Upper lobe of left lung (tissue), 6 donors: ENCODE measurements at regions not wholly inside any gene's neighbourhood (a gene's known extent, or its start where the extent isn't known, plus 50 kb on each side); places are given as distances from the start of the nearest gene placed in this dataset.

Experiments used
- ATAC-seq, 2 donors: fragments of 200-7000 bp; cut with Tn5 transposase; one replicate each; pipeline ENCODE4 v1.9.1; 2022; ENCODE audit warnings: mild to moderate bottlenecking in 2 of 2, moderate library complexity in 2 of 2; ENCODE audit not compliant: low FRiP score in 2 of 2
- DNase-seq, 2 donors: peaks; one replicate each; pipeline ENCODE4 v3.0.0-alpha.2; 2019 to 2020
- H3K27ac ChIP-seq, 4 donors: fragments of 200-600 bp; sonication (generic); one replicate each; pipeline ENCODE4 v1.5.1; 2016 to 2019
- H3K27me3 ChIP-seq, 4 donors: fragments of 200-600 bp; sonication (generic); one replicate each; pipeline ENCODE4 v1.5.1; 2017 to 2019
- H3K36me3 ChIP-seq, 4 donors: fragments of 200-600 bp; sonication (generic); one replicate each; pipeline ENCODE4 v1.5.1; 2016 to 2019
- H3K4me1 ChIP-seq, 4 donors: fragments of 200-600 bp; sonication (generic); one replicate each; pipeline ENCODE4 v1.5.1; 2018 to 2019
- H3K4me3 ChIP-seq, 4 donors: fragments of 200-600 bp; sonication (generic); one replicate each; pipeline ENCODE4 v1.5.1; 2017 to 2019; ENCODE audit warnings: mild to moderate bottlenecking in 2 of 4, moderate library complexity in 1 of 4
- H3K9me3 ChIP-seq, 4 donors: fragments of 200-600 bp; sonication (generic); one replicate each; pipeline ENCODE4 v1.5.1; 2018 to 2019
- CTCF ChIP-seq, 6 experiments: fragments of 450-650 bp in 4 of 6; fragments of 200-600 bp in 2 of 6; sonication (generic) in 2 of 6; IDR thresholded peaks; one replicate each; pipeline ENCODE4 v1.5.1; 2016 to 2019; ENCODE audit warnings: antibody characterized with exemption in 6 of 6
- EP300 ChIP-seq, 4 donors: sonication (generic); formaldehyde crosslinking; IDR thresholded peaks; one replicate each; pipeline ENCODE4 v1.5.1; 2017; ENCODE audit warnings: antibody characterized with exemption in 4 of 4, control low read depth in 2 of 4
- POLR2A ChIP-seq, 4 donors: fragments of 450-650 bp; IDR thresholded peaks; one replicate each; pipeline ENCODE4 v1.5.1; 2016 to 2017; ENCODE audit warnings: antibody characterized with exemption in 4 of 4, mild to moderate bottlenecking in 2 of 4
- POLR2AphosphoS5 ChIP-seq, 2 donors: sonication (generic); formaldehyde crosslinking; IDR thresholded peaks; one replicate each; pipeline ENCODE4 v1.5.1; 2017; ENCODE audit warnings: antibody characterized with exemption in 2 of 2
- WGBS, 2 donors: methylation state at CpG; one replicate each; pipeline ENCODE4 v1.1.5; 2017 to 2018; 5-methylcytosine and 5-hydroxymethylcytosine counted together
- donor health status: DM: no; HTN: no; CAD: no; lungs with moderate emphysema.
- donor health status: DM: no; HTN: yes; CAD: no; lungs with severe emphysema.

- H3K9me3 ChIP-seq, result peaks cover 0 to 7% (median 2%) of the 10 kb centered on the region in 4 donors
- no peak overlapping the region for H3K4me3 ChIP-seq
- WGBS, 2 donors, result 59 to 65% methylated on average over 3 of the region's 3 CpGs
- no peaks in the 10 kb centered on the region for H3K27me3 ChIP-seq
- TF ChIP-seq CTCF (IDR thresholded peaks at IDR 0.05) (no peak), POLR2A (IDR thresholded peaks at IDR 0.05) (no peak), POLR2AphosphoS5 (IDR thresholded peaks at IDR 0.05) (no peak), EP300 (IDR thresholded peaks at IDR 0.05) (no peak)
- no peak overlapping the region for H3K27ac ChIP-seq
- H3K36me3 ChIP-seq, result no peaks in the 10 kb centered on the region
- no peaks in the 10 kb centered on the region for H3K4me1 ChIP-seq
- DNase-seq, result no peak
- peak in 1 of 2 donors; percentile 52 for ATAC-seq
Observed at GRCh38 chr7:138238734-138239659, 162.7 kb downstream of the AKR1D1 start.

- Histone ChIP-seq H3K36me3 (no peaks in the 10 kb centered on the region), H3K4me3 (no peak overlapping the region), H3K27ac (no peak overlapping the region), H3K4me1 (no peaks in the 10 kb centered on the region), H3K27me3 (no peaks in the 10 kb centered on the region), H3K9me3 (peaks cover 0 to 14% (median 11%) of the 10 kb centered on the region in 4 donors)
- 58 to 64% methylated on average over 5 of the region's 5 CpGs for WGBS, 2 donors
- DNase-seq (no peak), ATAC-seq (peak in 1 of 2 donors; percentile 64)
- TF ChIP-seq POLR2AphosphoS5 (IDR thresholded peaks at IDR 0.05) (no peak), POLR2A (IDR thresholded peaks at IDR 0.05) (no peak), EP300 (IDR thresholded peaks at IDR 0.05) (no peak), CTCF (IDR thresholded peaks at IDR 0.05) (no peak)
Observed at GRCh38 chr7:138243430-138243829, 167.2 kb downstream of the AKR1D1 start.

GRCh38 chr7:138243836-138244235 is 167.6 kb downstream of the AKR1D1 start:
- DNase-seq (no peak), ATAC-seq (no peak)
- Histone ChIP-seq H3K4me1 (no peaks in the 10 kb centered on the region), H3K4me3 (no peak overlapping the region), H3K27me3 (no peaks in the 10 kb centered on the region), H3K27ac (no peak overlapping the region), H3K36me3 (no peaks in the 10 kb centered on the region), H3K9me3 (peaks cover 0 to 10% (median 9%) of the 10 kb centered on the region in 4 donors)
- 68 to 78% methylated on average over 1 of the region's 1 CpG for WGBS, 2 donors
- TF ChIP-seq POLR2A (IDR thresholded peaks at IDR 0.05) (no peak), POLR2AphosphoS5 (IDR thresholded peaks at IDR 0.05) (no peak), EP300 (IDR thresholded peaks at IDR 0.05) (no peak), CTCF (IDR thresholded peaks at IDR 0.05) (no peak)

GRCh38 chr7:138244606-138245005 is 168.3 kb downstream of the AKR1D1 start:
- Histone ChIP-seq H3K27ac (no peak overlapping the region), H3K4me1 (no peaks in the 10 kb centered on the region), H3K9me3 (peaks cover 0 to 9% (median 8%) of the 10 kb centered on the region in 4 donors), H3K4me3 (no peak overlapping the region), H3K27me3 (no peaks in the 10 kb centered on the region), H3K36me3 (no peaks in the 10 kb centered on the region)
- ATAC-seq (no peak), DNase-seq (no peak)
- TF ChIP-seq CTCF (IDR thresholded peaks at IDR 0.05) (no peak), EP300 (IDR thresholded peaks at IDR 0.05) (no peak), POLR2AphosphoS5 (IDR thresholded peaks at IDR 0.05) (no peak), POLR2A (IDR thresholded peaks at IDR 0.05) (no peak)
- 86 to 90% methylated on average over 5 of the region's 5 CpGs for WGBS, 2 donors
